Fibroblast of the aortic adventitia (primary cell): ENCODE measurements at regions not wholly inside any gene's neighbourhood (a gene's known extent, or its start where the extent isn't known, plus 50 kb on each side); places are given as distances from the start of the nearest gene placed in this dataset.
A peak's percentile ranks its signal among the peaks of the same experiment; 100 is the strongest.

ENCODE experiments used
- DNase-seq: peaks from one replicate; pipeline ENCODE4 v3.0.0-alpha.2; 2010; ENCODE audit warnings: low read depth
- H3K4me3 ChIP-seq: 2 replicates; pipeline ENCODE4 v1.5.1; 2011; ENCODE audit warnings: low read depth, mild to moderate bottlenecking, control low read depth, low read length, moderate library complexity
- CTCF ChIP-seq: IDR thresholded peaks from 2 replicates; pipeline ENCODE4 v1.5.1; 2011; ENCODE audit warnings: mild to moderate bottlenecking, low read length, control low read depth, inconsistent platforms; ENCODE audit not compliant: insufficient read depth

DNA sequence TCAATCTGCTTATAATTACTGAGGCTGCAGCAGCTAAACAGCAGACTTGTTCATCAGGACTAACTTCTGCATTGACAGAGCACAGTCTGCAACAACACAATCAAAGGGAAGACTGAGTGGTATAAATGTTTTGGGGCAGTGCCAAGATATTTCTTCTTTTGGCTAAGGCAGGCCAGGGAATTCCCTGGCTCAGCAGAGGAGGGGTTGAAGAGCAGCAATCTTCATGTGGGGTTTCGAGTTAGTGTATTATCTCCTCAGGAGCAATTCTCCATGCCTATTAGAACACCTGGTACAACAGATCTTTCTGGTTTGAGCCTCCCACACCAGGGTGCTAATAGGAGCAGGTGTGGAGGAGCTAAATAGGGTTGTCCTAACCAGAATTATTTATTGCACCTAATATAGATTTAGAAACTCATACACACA is 103.0 kb upstream of the STK17B start:
- H3K4me3 ChIP-seq, result no peak overlapping the region
- TF ChIP-seq CTCF, result no peak
- peak; percentile 48 for DNase-seq

DNA sequence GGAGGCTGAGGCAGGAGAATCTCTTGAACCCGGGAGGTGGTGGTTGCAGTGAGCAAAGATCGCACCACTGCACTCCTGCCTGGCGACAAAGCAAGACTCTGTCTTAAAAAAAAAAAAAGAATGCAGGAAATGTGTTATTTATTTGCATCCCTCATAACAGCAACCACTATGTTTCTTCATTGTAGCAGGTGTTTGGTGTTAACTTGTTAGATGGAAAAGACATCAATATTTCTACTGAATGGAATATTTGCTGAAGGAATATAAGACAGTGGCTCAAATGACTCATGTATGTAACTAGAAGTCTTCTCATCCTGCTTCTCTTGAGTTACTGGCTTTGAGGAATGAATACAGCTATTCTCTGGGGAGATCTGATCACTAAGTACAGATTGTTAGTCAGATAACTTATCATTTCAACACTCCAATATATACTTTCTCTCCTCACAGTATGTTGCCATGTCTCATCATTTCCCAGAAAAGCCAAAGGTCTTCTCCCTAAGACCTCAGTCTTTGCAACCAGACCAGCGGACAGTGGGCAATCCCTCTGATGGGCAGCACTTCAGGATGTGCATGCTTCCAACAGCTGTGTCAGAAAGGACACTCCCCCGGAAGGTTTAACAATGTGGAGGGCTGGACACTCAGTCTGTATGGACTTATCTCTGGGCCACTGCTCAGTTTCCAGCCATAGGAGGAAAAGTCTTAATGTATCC is 104.4 kb upstream of the STK17B start:
- H3K4me3 ChIP-seq, result peak overlapping the region; percentile 47
- DNase-seq, result peak; percentile 46
- TF ChIP-seq CTCF, result no peak

GRCh38 chr2:196276421-196276820 is 105.0 kb upstream of the STK17B start:
- TF ChIP-seq CTCF, result no peak
- H3K4me3 ChIP-seq, result peak overlapping the region; percentile 47
- DNase-seq, result no peak

- DNase-seq, result peak; percentile 72
- peak overlapping the region; percentile 47 for H3K4me3 ChIP-seq
- peak; percentile 68 for TF ChIP-seq CTCF
These were observed 105.6 kb upstream of the STK17B start for GRCh38 chr2:196277002-196277401.

DNA sequence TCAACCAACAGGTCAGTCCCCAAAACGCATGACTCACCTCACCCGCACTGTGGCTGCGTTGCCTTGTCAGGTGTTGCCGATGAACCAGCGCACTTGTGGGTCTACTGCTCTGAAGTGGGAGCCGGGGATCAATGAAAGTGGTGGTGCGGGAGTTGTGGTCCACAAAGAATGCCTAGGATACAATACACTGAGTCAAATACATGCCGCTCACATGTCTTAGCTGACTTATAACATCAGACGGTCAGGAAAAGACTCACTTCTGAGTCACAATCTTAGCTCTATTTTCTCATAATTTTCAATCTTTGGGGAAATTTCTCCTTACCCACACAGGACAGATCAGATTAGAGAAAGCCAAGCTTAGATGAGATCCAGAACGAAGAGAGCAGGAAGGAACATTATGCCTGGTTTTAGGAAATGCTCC is 107.1 kb upstream of the STK17B start:
- peak overlapping the region; percentile 67 for H3K4me3 ChIP-seq
- TF ChIP-seq CTCF, result no peak
- DNase-seq, result peak; percentile 91

DNA sequence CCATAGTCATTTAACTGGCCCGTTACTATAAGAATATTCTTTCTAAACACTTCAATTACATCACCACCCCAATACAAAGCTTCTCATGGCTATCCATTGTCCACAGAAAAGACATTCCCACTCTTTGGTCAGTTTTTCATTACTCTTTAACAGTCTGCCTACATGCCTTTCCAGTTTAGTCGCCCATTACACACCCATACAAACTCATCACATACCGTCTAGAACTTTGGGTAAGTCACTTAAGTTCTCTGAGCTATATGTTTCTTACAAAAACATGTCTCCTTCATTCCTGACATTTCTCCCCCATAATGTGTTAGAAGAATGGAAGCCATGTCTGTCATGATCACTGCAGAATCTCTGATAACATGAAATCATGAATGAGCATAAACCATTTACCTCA is 108.2 kb upstream of the STK17B start:
- no peak for DNase-seq
- TF ChIP-seq CTCF, result no peak
- no peak overlapping the region for H3K4me3 ChIP-seq

DNA sequence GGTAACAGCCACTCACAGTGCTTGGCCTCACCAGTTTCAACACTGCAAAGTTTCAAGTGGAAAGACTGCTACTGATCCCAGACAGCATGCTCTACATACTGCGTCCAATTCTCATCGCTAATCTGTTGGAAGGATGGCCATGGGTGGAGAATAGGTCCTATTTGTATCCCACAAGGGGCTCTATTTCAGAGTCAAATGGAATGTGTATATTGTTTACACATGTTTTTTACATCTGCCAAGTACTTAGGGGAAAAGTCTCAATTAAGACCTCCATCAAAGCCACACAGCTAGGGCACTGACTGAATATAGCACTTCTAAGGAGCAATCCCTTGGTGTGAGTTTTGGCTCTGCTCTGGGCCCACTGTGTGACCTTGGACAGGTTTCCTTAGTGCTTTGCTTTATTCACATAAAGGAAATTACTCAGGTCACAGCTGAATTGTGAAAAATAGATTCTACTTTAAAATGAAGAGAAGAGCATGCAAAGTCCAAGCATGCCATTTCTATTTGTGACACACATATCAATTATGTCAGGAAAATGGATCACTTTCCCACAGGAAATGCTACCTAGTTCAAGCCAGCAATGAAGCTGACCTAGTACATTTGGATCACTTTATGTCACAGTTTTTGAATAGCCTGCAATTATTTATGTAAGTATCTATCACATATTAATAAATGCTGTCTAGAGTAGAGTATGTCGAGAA is 112.9 kb upstream of the STK17B start:
- no peak overlapping the region for H3K4me3 ChIP-seq
- DNase-seq, result peak; percentile 62
- TF ChIP-seq CTCF, result no peak
